Adipocyte (in vitro differentiated cells): ENCODE measurements at regions not wholly inside any gene's neighbourhood (a gene's known extent, or its start where the extent isn't known, plus 50 kb on each side); places are given as distances from the start of the nearest gene placed in this dataset.

Source experiments
- DNase-seq: peaks from one replicate; pipeline ENCODE4 v3.0.0-alpha.2; 2015; ENCODE audit warnings: low read depth
- H3K27me3 ChIP-seq: replicated peaks from 2 replicates; pipeline ENCODE4 v1.7.0; 2013; ENCODE audit warnings: mild to moderate bottlenecking, low read length, moderate library complexity; ENCODE audit not compliant: control insufficient read depth, insufficient read depth
- H3K36me3 ChIP-seq: 2 replicates; pipeline ENCODE4 v1.7.0; 2013; ENCODE audit warnings: low read length, mild to moderate bottlenecking, moderate library complexity; ENCODE audit not compliant: control insufficient read depth, insufficient read depth, severe bottlenecking
- H3K4me1 ChIP-seq: 2 replicates; pipeline ENCODE4 v1.7.0; 2013; ENCODE audit warnings: mild to moderate bottlenecking, low read length, moderate library complexity; ENCODE audit not compliant: control insufficient read depth, insufficient read depth
- H3K4me3 ChIP-seq: 2 replicates; pipeline ENCODE4 v1.7.0; 2013; ENCODE audit warnings: mild to moderate bottlenecking, low read length, moderate library complexity
- H3K9ac ChIP-seq: 2 replicates; pipeline ENCODE4 v1.7.0; 2013; ENCODE audit warnings: mild to moderate bottlenecking, low read length, moderate library complexity
- H3K9me3 ChIP-seq: 2 replicates; pipeline ENCODE4 v1.7.0; 2013; ENCODE audit warnings: mild to moderate bottlenecking, low read length, moderate library complexity; ENCODE audit not compliant: control insufficient read depth

DNA sequence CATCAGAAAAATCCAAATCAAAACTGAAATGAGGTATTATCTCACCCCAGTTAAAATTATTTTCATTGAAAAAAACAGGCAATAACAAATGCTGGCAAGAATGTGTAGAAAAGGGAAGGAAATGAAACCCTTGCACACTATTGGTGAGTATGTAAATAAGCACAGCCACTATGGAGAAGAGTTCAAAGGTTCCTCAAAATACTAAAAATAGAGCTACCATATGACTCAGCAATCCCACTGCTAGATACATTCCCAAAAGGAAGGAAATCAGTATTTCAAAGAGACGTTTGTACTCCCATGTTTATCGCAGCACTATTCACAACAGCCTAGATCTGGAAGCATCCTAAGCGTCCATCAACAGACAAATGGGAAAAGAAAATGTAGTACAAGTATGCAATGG, 932.4 kb downstream of the PCDH18 start:
- no peak overlapping the region for H3K4me3 ChIP-seq
- H3K27me3 ChIP-seq, result no peaks in the 10 kb centered on the region
- DNase-seq, result no peak
- H3K9me3 ChIP-seq, result peaks cover 5% of the 10 kb centered on the region
- H3K4me1 ChIP-seq, result no peaks in the 10 kb centered on the region
- H3K9ac ChIP-seq, result no peak overlapping the region
- no peaks in the 10 kb centered on the region for H3K36me3 ChIP-seq

DNA sequence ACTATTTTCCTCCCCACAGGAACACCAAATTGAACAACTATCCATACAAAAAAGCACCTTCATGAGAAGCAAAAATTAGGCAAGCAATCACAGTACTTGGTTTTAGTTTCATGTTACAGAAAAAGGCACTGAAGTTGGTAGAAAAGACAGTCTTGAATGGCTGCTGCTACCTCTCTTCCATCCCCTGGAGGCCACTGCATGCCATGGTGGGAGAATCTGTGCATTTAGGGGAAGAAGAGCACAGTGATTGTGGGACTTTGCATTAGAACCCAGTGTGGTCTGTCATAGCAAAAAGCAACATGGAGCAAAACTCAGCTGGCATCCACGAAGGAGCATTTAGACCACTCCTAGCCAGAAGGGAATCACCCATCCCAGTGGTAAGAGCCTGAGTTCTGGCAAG, 941.9 kb downstream of the PCDH18 start:
- Histone ChIP-seq H3K36me3 (no peaks in the 10 kb centered on the region), H3K27me3 (no peaks in the 10 kb centered on the region), H3K4me3 (no peak overlapping the region), H3K9ac (no peak overlapping the region), H3K4me1 (no peaks in the 10 kb centered on the region), H3K9me3 (peaks cover 3% of the 10 kb centered on the region)
- no peak for DNase-seq

- Histone ChIP-seq H3K36me3 (no peaks in the 10 kb centered on the region), H3K27me3 (no peaks in the 10 kb centered on the region), H3K4me3 (no peak overlapping the region), H3K9me3 (peaks cover 4% of the 10 kb centered on the region), H3K9ac (no peak overlapping the region), H3K4me1 (no peaks in the 10 kb centered on the region)
- no peak for DNase-seq
These were observed 948.7 kb downstream of the PCDH18 start for GRCh38 chr4:136583567-136583966.

- Histone ChIP-seq H3K36me3 (no peaks in the 10 kb centered on the region), H3K27me3 (no peaks in the 10 kb centered on the region), H3K9ac (no peak overlapping the region), H3K9me3 (peaks cover 4% of the 10 kb centered on the region), H3K4me1 (no peaks in the 10 kb centered on the region), H3K4me3 (no peak overlapping the region)
- DNase-seq, result no peak
These were observed 951.2 kb downstream of the PCDH18 start for GRCh38 chr4:136581119-136581518.

- DNase-seq, result no peak
- Histone ChIP-seq H3K9ac (no peak overlapping the region), H3K27me3 (no peaks in the 10 kb centered on the region), H3K4me3 (no peak overlapping the region), H3K9me3 (peaks cover 4% of the 10 kb centered on the region), H3K36me3 (no peaks in the 10 kb centered on the region), H3K4me1 (no peaks in the 10 kb centered on the region)
These were observed 957.1 kb downstream of the PCDH18 start for GRCh38 chr4:136575146-136575545.

DNA sequence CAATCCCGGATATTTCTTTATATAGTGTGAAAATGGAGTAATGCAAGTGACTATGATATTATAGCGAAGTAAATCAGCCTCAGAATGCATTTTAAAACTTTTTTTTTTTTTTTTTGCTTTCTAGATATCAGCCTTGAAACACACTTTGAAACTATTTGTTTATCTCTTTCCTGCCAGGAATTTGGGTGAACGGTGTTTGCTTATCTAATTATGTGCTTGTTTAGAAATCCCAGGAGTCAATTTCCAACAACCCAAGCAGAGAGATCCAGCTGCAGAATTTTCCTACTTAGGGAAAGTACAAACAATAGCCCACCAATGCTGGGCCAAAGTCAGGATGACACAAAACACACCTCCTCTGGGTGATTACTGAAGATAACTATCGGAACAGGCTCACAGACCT, 958.8 kb downstream of the PCDH18 start:
- H3K36me3 ChIP-seq, result no peaks in the 10 kb centered on the region
- H3K9me3 ChIP-seq, result no peaks in the 10 kb centered on the region
- no peak for DNase-seq
- no peaks in the 10 kb centered on the region for H3K4me1 ChIP-seq
- no peaks in the 10 kb centered on the region for H3K27me3 ChIP-seq
- no peak overlapping the region for H3K4me3 ChIP-seq
- H3K9ac ChIP-seq, result no peak overlapping the region

DNA sequence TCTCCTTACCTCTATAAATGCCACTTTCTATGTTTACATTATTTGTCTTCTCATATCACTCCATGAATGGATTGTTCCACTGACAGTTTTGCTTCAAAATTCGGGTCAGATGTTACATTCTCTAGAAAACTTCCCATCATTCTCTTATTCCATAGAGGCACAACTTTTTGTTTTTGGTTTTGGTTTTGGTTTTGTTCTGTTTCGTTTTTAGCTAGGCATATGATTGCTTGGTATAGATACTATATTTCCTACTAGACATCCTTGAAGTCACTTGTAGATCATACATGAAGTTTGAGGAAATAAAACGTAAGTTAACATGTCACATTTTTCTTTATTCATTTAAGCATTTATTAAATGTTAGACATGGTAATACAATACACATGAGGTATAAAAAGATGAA, 961.0 kb downstream of the PCDH18 start:
- Histone ChIP-seq H3K4me3 (no peak overlapping the region), H3K4me1 (no peaks in the 10 kb centered on the region), H3K27me3 (no peaks in the 10 kb centered on the region), H3K9ac (no peak overlapping the region), H3K9me3 (no peaks in the 10 kb centered on the region), H3K36me3 (no peaks in the 10 kb centered on the region)
- DNase-seq, result no peak

- peak; percentile 86 for DNase-seq
- H3K4me1 ChIP-seq, result peaks cover 9% of the 10 kb centered on the region
- H3K27me3 ChIP-seq, result no peaks in the 10 kb centered on the region
- no peaks in the 10 kb centered on the region for H3K9me3 ChIP-seq
- no peak overlapping the region for H3K9ac ChIP-seq
- H3K4me3 ChIP-seq, result no peak overlapping the region
- H3K36me3 ChIP-seq, result no peaks in the 10 kb centered on the region
These were observed 969.5 kb downstream of the PCDH18 start for GRCh38 chr4:136562834-136563233.

- H3K4me1 ChIP-seq, result peaks cover 9% of the 10 kb centered on the region
- H3K9me3 ChIP-seq, result no peaks in the 10 kb centered on the region
- H3K9ac ChIP-seq, result no peak overlapping the region
- no peak overlapping the region for H3K4me3 ChIP-seq
- H3K36me3 ChIP-seq, result no peaks in the 10 kb centered on the region
- no peaks in the 10 kb centered on the region for H3K27me3 ChIP-seq
- DNase-seq, result no peak
These were observed 973.3 kb downstream of the PCDH18 start for GRCh38 chr4:136558940-136559494.

DNA sequence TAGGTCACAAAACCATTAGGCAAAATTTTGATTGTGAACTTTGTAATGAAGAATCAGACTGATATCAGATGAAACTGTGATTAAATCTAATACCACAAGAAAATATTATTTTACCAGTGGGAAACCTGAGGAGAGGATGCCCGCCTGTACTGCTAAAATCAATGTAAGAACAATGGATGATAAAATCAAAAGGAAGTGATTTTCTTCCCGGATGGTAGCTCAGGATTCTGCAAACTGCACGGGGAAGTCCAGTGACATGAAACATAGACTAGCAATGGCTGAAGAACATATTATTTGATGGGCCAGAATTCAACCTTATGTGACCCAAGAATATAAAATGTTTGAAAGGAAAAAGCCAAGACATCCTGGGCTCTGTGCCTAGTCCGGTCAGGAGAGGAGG, 974.9 kb downstream of the PCDH18 start:
- Histone ChIP-seq H3K9ac (no peak overlapping the region), H3K4me3 (no peak overlapping the region), H3K9me3 (no peaks in the 10 kb centered on the region), H3K4me1 (no peaks in the 10 kb centered on the region), H3K27me3 (no peaks in the 10 kb centered on the region), H3K36me3 (no peaks in the 10 kb centered on the region)
- DNase-seq, result no peak

- Histone ChIP-seq H3K36me3 (no peaks in the 10 kb centered on the region), H3K9me3 (no peaks in the 10 kb centered on the region), H3K27me3 (no peaks in the 10 kb centered on the region), H3K9ac (no peak overlapping the region), H3K4me1 (no peaks in the 10 kb centered on the region), H3K4me3 (no peak overlapping the region)
- no peak for DNase-seq
These were observed 978.3 kb downstream of the PCDH18 start for GRCh38 chr4:136554033-136554432.

DNA sequence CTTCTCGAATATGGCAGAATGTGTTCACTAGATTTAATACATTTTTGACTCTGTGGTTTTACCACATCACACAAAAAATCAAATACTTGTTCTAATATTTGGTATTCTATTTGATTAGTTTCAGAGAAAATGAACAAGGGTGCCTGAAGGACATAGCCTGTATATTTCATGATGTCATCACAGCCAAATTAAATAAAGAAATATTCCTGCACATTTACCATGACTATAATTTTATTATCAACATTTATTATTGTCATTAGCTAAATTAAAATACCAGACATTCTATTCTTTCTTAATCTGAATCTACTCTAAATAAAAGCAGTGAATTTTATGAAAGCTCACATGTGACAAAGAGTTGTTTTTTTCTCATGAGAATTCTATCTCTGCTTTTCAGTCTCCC, 980.5 kb downstream of the PCDH18 start:
- DNase-seq, result no peak
- no peaks in the 10 kb centered on the region for H3K4me1 ChIP-seq
- no peak overlapping the region for H3K9ac ChIP-seq
- H3K27me3 ChIP-seq, result no peaks in the 10 kb centered on the region
- H3K4me3 ChIP-seq, result no peak overlapping the region
- H3K9me3 ChIP-seq, result no peaks in the 10 kb centered on the region
- H3K36me3 ChIP-seq, result no peaks in the 10 kb centered on the region
